GM21447 (cell line): ENCODE measurements at regions not wholly inside any gene's neighbourhood (a gene's known extent, or its start where the extent isn't known, plus 50 kb on each side); places are given as distances from the start of the nearest gene placed in this dataset.
"Not testable (repeated sequence)": the region's sequence is repeated elsewhere in the genome, so short reads cannot be mapped to it uniquely, and the experiment has no call there.

Experiments
- ATAC-seq: cut with Tn5 transposase; IDR thresholded peaks from one replicate; pipeline ENCODE4 v1.9.1; 2021; ENCODE audit not compliant: unreplicated experiment

DNA sequence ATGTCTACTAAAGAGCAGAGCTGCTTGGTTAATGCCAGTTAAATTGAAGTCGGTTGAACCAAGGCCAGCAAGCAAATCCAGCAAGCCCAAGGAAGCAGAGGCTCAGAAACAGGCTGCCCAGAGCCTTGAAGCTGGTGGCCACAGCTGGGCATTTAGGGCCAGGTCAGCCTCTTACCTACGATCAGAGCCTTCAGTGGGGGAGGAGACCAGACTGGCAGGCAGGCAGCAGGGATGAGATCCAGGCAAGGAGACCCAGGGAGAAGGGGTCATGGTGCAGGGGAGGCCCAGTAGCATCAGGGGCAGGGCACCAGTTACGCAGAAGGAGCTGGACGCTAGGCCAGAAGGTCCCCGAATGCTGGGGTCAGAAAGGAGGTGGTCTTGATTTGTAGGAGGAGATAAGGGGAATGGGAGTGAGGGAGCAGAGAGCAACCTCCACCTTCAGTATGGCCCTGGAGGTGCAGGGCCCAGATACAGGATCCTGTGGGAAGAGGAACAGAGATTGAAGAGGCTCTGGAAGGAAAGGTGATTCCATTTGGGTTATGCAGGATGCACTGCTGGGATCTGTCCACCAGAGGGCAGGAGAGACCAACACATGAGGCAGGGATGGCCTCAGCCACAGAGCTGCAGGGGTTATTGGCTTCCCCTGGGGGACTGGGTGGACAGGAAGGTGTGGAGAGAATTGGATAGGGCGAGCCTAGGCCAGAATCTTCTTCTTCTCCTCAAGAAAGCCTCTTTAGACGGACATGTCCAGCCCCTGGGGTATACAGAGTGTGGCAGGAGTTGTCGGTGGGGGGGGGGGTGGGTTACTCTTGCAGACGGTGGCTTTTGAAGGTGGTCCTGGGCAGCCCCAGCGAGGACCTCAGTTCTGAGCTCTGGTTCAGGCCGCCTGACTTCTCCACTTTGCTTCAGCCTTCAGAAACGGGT lies 132.6 kb upstream of the PODXL start:
- ATAC-seq = no peak

DNA sequence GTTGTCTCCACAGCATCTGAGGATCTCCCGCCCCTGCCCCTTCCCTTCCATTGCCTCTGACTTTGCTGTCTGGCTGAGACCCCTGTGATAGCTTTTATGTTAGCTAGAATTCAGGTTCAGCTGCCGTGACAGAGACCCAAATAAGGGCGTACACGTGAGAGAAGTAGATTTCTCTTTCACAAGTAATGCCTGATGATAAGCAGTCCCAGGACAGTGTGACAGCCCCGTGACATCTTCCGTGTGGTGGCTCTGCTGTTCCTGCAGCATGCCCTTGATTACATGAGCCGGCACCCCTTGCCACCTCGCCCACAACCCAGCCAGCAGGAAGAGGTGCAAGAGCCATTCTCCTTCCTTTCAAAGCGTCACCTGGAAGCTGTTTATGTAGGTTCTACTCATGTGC lies 130.9 kb upstream of the PODXL start:
- ATAC-seq = no peak

DNA sequence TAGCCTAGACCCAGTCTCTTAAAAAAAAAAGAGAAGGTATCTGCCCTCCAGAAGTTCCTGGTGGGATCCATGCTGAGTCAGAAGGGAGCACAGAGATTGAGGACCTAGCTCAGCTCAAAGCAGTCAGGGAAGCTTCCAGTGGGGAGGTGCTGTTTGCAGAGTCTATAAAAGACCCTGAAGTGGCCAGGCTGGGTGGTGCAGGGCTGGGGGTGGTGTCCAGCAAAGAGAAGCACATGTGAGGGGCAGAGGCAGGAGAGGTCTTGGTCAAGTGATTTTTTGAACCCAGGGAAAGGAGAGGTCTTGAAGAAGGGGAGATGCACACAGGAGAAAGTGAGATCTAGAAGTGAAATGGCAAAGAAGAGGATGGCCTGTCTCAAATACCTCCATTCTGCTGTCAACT lies 130.4 kb upstream of the PODXL start:
- no peak for ATAC-seq

DNA sequence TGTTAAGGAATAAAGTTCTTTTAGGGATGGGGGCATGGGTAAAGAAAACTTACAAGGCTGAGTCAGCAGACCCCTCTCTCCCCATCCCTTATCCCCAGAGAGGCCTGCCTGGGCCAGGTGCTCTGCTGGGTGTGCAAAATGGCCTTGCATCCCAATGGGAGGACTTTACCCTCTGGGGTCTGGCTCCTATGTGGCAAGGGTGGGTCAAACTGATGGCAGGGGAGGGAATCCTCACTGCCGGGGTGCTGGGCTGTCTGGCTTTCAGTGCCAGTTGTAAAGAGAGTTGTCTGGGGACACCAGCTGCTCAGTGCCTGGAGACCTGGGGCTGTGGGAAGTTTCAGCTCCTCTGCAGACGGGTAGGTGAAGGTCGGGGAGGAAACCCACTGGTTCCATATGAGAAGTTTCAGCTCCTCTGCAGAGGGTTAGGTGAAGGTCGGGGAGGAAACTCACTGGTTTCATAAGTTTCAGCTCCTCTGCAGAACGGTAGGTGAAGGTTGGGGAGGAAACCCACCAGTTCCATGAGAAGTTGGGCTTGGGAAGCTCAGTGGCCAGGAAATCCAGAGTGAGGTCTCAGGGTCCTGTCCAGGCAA lies 127.2 kb upstream of the PODXL start:
- ATAC-seq = no peak

DNA sequence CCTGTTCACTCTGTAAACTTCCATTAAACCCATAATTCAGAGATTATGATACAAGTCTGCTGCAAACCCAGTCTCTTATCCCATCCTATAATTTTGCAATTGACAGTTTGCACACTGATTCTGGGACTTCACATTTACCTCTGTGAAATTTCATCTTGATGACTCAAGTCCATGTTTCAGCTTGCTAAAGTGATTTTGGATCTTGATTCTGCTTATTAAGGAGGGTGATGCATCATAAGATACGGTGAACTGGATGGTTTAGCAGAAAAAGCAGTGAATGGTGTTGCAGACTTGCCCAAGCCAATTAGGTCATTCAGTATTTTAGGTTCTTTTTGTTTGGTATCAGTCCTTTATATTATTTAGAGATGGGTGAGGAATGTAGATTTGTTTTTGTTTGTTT lies 125.5 kb upstream of the PODXL start:
- ATAC-seq = no peak

DNA sequence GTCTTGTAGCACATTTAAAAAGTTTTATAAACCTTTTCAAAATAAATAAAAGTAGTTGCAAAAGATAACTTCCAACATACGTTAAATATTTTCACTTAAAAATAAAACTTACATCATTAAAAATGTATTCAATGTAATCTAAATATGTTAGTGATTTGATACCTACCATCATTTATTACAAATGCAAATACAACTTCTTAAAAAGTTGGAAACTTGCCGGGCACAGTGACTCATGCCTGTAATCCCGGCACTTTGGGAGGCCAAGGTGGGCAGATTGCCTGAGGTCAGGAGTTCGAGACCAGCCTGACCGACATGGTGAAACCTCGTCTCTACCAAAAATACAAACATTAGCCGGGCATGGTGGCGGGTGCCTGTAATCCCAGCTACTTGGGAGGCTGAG lies 122.6 kb upstream of the PODXL start:
- not testable (repeated sequence) for ATAC-seq

DNA sequence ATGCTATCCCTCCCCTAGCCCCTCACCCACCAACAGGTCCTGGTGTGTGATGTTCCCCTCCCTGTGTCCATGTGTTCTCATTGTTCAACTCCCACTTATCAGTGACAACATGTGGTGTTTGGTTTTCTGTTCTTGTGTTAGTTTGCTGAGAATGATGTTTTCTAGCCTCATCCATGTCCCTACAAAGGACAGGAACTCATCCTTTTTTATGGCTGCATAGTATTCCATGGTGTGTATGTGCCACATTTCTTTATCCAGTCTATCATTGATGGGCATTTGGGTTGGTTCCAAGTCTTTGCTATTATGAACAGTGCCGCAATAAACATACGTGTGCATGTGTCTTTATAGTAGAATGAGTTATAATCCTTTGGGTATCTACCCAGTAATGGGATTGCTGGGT lies 120.4 kb upstream of the PODXL start:
- not testable (repeated sequence) for ATAC-seq

DNA sequence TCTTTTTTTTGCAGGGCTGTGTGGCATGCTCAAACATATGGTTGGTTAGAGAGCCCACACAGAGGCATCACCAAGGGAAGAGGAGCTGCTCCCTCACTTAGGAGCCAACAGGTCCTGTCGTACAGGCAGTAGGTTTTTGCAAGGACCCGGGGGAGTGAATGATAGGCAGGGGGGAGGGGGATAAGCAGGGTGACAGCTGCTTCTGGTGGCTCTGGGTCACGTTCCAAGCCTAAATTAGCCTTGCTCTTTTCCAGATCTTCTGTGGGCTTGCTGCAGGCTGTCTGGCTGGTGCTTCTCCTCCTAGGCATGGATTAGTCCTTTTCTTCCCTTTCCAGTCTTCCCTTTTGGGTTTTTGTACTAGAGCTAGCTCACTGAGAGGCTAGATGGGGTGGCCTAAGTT lies 117.7 kb upstream of the PODXL start:
- no peak for ATAC-seq

DNA sequence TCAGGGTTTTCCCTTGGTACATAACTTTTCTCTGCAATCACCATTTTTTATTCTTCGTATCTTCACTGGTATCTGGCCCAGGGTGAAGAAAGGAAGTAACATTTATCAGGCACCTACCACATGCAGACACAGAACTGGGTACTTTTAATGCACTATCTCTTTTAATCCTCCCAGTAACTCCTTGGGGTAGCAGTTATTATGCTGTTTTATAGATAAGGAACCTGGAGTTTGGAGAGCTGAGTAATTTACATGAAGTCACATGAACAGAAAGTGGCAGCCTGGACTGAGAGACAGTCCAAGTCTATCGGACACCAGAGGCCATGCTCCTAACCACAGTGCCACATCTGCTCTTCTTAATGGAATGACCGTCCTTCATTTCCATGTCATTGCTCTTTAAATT lies 117.1 kb upstream of the PODXL start:
- no peak for ATAC-seq

DNA sequence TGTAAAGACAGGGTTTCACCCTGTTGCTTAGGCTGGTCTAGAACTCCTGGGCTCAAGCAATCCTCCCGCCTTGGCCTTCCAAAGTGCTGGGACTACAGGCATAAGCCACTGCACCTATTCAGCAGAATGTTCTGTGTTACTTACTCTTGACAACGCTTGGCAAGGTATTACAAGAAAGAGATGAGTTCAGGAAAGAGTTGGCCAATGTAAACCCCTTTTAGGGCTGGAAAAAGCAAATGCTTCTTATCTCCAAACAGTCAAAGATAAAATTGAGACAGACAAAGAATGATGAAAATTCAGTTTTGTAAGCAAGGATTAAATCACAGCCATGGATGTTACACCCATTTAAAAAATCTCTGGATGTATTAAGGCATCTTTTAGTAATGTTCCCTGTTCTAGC lies 114.0 kb upstream of the PODXL start:
- no peak for ATAC-seq

DNA sequence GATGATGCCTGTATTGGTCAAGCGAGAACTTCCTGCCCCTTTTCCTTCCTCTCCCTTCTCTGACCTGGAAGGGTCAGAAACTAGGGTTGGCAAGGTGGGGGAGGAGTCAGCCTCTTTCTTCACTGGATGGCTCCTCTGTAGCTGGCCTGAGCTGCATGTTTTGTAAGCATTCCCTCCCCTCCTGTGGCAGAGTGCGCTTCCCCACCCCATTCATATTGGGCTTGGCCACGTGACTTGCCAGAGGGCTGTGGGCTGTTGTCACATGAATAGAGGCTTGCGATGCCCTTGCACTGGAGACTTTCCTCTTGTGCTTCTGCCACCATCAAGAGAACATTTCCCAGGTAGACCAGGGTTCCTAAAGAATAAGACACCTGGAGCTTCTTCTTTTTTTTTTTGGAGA lies 111.3 kb upstream of the PODXL start:
- no peak for ATAC-seq

DNA sequence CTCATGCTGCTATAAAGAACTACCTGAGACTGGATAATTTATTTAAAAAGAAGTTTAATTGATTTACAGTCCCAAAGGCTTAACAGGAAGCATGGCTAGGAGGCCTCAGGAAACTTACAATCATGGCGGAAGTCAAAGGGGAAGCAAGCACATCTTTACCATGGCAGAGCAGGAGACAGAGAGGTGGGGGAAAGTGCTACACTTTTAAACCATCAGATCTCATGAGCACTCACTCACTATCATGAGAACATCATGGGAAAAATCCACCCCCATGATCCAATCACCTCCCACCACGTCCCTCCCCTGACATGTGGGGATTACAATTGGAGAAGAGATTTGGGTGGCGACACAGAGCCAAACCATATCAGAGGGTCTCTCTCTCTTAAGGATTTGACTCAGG lies 108.6 kb upstream of the PODXL start:
- ATAC-seq = no peak

DNA sequence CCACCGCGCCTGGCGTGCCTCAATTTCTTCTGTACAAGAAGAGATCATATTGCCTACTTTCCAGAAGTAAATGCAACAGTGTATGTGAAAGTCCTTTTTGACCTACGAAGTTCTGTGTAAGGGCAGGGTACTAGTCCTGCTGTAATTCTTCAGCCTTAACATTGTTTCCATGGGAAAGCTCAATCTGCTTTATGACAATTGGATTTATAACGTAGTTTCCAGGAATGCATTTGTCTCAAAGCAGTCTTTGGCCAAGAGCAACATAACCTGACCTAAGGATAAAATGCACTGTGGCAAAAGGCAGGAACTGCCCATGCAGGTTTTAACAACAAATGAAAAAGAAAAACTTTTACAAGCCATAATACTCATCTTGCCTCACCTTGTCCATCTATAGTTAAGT lies 108.1 kb upstream of the PODXL start:
- no peak for ATAC-seq

DNA sequence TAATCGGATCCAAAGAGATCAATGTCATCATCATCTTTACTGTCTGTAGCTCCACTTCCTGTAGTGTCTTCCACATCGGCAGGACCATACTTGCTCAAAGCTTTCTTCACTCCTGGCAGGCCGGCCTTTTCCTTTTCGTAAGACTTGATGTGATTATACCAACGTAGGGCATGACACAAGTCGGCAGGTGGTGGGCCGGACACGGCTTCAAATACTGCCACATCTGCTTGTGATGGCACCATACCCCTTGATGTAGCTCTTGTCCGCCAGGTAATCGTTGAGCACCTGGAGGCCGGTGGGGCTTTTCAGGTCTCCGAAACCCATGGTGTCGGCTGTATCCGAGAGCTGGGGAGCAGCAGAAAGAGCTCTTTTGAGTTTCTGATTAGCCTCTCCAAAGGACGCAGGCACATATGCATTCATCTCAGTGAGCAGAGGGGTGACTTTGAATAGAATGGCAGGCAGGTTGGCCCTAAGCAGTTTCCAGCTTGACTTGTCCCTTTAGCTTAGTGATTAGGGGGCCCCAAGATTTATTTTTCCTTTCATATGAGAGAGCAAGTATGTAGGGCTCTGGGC lies 106.0 kb upstream of the PODXL start:
- ATAC-seq = not testable (repeated sequence)

DNA sequence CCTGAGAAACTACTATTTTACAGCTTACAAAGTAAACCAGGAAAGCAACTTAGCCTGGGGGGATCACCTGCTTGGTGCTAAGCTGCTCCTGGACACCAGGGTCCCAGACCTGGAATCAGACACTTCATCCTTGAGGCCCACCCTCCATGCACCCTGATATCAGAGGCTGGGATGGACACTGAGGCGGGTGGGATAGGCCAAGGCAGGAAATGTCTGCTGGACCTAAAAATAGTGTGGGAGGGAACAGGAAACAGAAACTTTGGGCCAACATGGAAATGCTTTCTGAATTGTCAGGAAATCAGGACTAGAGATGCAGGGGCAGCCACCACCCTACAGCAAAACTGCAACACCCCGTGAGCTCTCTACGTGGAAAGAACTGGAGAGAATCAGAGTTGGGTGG lies 101.5 kb upstream of the PODXL start:
- no peak for ATAC-seq

DNA sequence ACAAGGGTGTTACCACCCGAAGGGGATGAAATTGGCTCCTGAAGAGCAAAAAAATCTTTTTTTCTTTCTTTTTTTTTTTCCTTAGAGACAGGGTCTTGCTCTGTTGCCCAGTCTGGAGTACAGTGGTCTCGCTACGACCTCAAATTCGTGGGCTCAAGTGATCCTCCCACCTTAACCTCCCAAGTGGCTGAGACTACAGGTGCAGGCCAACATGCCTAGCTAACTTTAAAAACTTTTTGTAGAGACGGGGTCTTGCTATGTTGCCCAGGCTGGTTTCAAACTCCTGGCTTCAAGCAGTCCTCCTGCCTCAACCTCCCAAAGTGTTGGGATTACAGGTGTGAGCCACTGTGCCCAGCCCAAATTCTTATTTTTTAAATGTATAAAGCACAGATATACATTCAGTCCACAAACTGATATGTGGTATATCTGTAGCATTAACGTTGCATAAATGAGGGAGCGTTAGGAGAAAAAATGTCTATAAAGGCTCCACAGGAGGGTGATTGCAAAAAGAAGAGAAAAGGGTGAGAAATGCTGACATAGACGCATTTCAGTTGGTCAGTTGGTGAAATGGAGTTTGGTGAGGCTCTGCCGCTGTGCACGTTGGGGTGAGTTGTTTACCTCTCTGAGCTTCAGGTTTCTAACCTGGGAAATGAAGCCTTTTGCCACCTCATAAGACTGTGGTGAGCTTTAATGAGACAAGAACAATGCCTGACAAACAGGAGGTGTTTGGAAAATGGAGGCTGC lies 100.7 kb upstream of the PODXL start:
- no peak for ATAC-seq

DNA sequence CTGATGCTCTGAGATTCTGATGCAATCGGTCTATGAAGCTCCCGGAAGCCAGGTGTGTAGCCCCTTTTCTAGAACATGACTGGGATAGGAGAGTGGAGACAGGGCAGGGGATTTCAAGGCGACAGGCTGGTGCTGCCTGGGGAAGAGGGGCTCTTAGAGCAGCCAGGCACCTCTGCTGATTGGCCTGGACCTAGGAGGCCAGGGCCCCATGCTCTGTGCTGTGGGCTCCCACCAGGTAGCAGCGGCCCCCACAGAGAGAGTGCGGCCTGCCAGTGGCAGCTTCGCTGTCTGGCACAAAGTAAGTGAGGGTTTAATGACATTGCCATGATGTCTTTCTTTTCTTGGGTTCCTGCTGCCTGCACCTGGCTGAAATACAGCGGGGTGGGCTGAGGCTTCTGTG lies 99.4 kb upstream of the PODXL start:
- ATAC-seq = no peak

DNA sequence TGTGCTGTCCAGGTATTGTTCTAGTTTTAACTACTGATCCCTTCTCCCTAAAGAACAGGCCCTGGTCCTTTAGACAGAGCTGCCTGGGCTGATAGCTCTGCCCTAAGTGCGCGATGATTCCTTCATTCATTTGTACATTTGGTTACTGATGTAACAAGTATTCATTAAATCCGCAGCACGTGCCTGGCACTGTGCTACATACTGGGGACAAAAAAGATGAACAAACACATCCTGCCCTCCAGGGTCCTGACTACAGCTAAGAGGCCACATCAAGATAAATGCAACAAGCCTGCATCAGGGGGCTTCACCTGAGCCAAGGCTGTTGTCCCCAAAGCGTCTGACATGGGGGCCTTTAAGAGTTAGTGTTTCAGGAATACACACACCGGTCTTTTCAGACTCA lies 99.0 kb upstream of the PODXL start:
- ATAC-seq = no peak

DNA sequence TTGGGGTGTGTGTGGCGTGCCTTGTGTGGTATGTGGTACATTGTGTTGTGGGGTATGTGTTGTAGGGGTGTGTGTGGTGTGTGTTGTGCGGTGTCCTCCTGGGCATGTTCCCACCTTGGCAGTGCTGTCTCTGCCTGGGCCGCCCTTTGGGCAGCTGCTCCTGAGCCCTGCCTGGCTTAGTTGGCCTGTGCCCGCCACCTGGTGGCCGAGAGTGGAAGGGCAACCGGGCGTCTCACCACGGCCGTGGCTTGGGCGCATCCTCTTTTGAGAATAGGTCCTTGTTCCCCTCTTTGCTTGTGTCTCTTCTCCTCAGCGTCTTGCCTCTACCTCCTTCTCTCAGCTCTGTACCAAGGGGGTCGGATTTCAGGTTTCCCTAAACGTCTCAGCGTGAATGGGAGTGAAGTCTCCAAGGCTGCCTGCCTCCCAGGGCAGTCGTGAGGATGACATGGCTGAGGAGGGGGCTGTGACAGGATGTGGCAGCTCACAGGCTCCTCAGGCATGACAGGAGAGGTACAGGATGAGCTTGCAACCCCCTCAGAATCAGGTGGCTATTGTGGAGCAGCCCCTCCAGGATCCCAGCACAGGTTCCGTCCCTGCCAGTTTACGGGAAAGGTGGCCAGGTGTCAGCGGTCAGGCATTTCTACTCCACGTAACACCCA lies 98.4 kb upstream of the PODXL start:
- peak; percentile 63 for ATAC-seq

DNA sequence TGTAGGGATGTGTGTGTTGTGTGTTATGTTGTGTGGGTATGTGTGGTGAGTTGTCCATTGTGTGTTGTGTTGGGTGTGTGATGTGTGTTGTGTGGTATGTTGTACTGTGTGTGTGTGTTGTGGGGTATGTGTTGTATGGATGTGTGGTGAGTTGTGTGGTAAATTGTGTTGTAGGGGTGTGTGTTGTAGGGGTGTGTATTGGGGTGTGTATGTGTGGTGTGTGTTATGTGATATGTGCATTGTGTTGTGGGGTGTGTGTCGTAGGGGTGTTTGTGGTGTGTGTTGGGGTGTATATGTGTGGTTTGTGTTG lies 97.8 kb upstream of the PODXL start:
- ATAC-seq = no peak
